ENCODE measurements at regions not wholly inside any gene's neighbourhood (a gene's known extent, or its start where the extent isn't known, plus 50 kb on each side); places are given as distances from the start of the nearest gene placed in this dataset.

GRCh38 chr2:184520441-184520840 lies 77.9 kb upstream of the ZNF804A start:
- in situ Hi-C loops (cut with HindIII; ENCODE audit: low sequenced_read_pairs), result no loop called here
- DNase-seq (ENCODE audit: low read depth, low spot score), result no peak
- H3K4me3 ChIP-seq (ENCODE audit: low read depth, low read length), result no peak overlapping the region
- no peak for TF ChIP-seq CTCF (IDR thresholded peaks at IDR 0.05; ENCODE audit: low read depth, low read length)

DNA sequence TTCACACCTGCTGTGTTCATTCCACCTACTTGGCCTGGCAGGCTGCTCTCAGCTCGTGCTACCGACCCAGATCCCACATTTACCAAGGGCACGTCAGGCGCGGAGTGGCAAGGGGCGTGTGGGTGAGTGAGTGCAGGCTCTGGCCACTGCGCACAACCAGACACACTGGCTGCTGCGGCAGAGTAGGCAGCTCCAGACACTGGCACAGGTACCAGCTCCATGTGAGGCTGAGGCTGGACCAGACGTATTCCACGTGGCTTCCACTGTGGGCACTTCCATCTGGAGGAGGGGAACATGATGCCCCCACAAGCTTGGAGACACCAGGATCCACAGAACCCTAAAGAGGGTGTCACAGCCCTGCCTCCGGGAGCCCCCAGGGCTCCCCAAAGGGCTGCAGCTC lies 74.6 kb upstream of the ZNF804A start:
- no peak for TF ChIP-seq CTCF (IDR thresholded peaks at IDR 0.05; ENCODE audit: low read depth, low read length)
- H3K4me3 ChIP-seq (ENCODE audit: low read depth, low read length), result no peak overlapping the region
- DNase-seq (ENCODE audit: low read depth, low spot score), result no peak
- in situ Hi-C loops (cut with HindIII; ENCODE audit: low sequenced_read_pairs), result no loop called here

DNA sequence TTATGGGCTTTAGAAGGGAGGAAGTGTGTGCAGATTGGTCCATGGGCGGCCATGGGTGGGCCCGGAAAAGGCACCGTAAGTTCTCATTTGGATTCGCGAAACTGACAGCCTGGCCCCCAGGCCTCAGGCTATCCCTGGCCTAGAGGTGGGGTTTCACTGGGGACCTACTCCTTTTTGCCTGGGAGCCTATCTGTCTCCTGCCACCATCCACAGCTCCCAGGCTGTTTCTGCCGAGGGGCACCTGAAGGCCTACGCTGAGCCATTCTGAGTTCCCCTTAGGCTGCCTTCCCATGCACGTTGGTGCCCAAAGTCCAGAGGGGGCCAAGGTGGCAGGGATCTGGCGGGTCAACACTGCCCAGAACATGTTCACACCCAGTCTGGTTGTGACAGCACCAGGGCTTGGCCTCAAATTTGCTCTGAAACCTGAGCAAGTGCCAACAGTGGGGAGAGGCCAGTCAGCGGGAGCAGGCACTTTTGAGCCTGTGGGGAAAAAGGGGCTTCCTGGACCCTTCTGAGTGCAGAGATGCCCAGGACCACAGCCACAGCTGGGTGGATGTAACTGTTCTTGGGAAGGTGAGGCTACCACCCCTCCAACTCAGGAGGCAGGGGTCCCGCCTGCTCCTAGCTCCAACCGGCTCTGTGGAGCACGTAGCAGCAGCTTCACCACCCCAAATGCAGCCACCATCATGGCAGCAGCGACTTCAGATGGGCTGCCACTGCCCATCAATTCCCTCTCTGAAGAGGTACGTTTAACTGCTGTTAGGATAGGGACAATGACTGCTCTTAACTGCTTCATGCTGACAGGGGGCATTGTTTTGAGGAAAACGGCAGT lies 73.6 kb upstream of the ZNF804A start:
- no peak for TF ChIP-seq CTCF (IDR thresholded peaks at IDR 0.05; ENCODE audit: low read depth, low read length)
- DNase-seq (ENCODE audit: low read depth, low spot score), result no peak
- in situ Hi-C loops (cut with HindIII; ENCODE audit: low sequenced_read_pairs), result no loop called here
- no peak overlapping the region for H3K4me3 ChIP-seq (ENCODE audit: low read depth, low read length)

DNA sequence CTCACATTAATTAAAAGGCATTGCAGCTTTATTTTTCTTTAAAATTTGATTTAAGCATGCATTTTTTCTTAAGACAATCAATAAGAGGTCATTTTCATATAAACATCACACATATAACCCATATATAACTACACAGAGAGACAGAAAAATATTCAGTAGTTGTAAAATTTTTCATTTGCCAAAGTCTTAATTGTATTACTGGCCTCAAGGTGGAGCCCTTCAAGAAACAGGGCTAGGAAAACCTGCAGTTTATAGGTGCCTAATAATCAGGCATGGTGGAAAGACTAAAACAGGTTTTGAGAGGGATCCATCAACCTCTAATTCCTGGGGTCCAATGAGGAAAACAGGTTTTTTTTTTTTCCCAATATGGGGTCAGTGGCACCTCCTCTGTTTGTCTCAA lies 71.3 kb upstream of the ZNF804A start:
- no peak for DNase-seq (ENCODE audit: low read depth, low spot score)
- no peak overlapping the region for H3K4me3 ChIP-seq (ENCODE audit: low read depth, low read length)
- TF ChIP-seq CTCF (IDR thresholded peaks at IDR 0.05; ENCODE audit: low read depth, low read length), result peak; percentile 6
- in situ Hi-C loops (cut with HindIII; ENCODE audit: low sequenced_read_pairs), result no loop called here

DNA sequence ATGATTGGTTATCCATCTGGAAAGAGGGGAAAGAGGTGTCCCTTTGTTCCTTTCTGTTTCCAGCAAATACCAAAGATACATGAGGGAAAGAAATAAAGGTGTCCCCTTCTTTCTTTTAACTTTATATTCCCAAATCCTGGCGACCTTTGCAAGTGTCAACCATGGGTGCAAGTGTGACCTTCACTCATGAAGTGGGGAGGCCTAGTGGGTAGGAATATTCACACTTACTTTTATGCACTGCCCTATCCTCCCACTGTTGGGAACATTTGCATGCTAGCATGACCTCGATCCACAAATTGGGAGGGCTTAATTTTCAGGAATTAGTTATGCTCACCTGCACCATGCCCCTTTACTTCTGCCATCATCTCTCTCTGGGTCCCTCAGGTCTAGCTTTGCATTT lies 70.2 kb upstream of the ZNF804A start:
- no peak for TF ChIP-seq CTCF (IDR thresholded peaks at IDR 0.05; ENCODE audit: low read depth, low read length)
- no peak for DNase-seq (ENCODE audit: low read depth, low spot score)
- no peak overlapping the region for H3K4me3 ChIP-seq (ENCODE audit: low read depth, low read length)
- in situ Hi-C loops (cut with HindIII; ENCODE audit: low sequenced_read_pairs), result no loop called here

GRCh38 chr2:184530239-184530638 lies 68.1 kb upstream of the ZNF804A start:
- TF ChIP-seq CTCF (IDR thresholded peaks at IDR 0.05; ENCODE audit: low read depth, low read length), result no peak
- DNase-seq (ENCODE audit: low read depth, low spot score), result no peak

More at GRCh38 chr2:184530239-184530638, 68.1 kb upstream of the ZNF804A start:
- in situ Hi-C loops (cut with HindIII; ENCODE audit: low sequenced_read_pairs), result no loop called here
- H3K4me3 ChIP-seq (ENCODE audit: low read depth, low read length), result no peak overlapping the region
